Right ventricle myocardium inferior (tissue), 1 donor: ENCODE measurements at regions not wholly inside any gene's neighbourhood (a gene's known extent, or its start where the extent isn't known, plus 50 kb on each side); places are given as distances from the start of the nearest gene placed in this dataset.

ENCODE experiments used
- ATAC-seq: fragments of 200-7000 bp; cut with Tn5 transposase; one replicate; pipeline ENCODE4 v1.9.1; 2020; ENCODE audit warnings: mild to moderate bottlenecking, moderate library complexity
- DNase-seq: peaks from one replicate; pipeline ENCODE4 v3.0.0; 2021; ENCODE audit errors: missing footprints
- intact Hi-C: fragments of 100-400 bp; cut with DNase I; formaldehyde crosslinking; loops from one replicate; pipeline ENCODE4 v1.11.0; 2022
- donor health status: DM: no; HTN: yes; CAD: no; lungs with severe emphysema.

GRCh38 chr5:8216921-8217320 lies 348.0 kb downstream of the MTRR start:
- ATAC-seq: no peak
- DNase-seq: no peak
- intact Hi-C loops: no loop called here

DNA sequence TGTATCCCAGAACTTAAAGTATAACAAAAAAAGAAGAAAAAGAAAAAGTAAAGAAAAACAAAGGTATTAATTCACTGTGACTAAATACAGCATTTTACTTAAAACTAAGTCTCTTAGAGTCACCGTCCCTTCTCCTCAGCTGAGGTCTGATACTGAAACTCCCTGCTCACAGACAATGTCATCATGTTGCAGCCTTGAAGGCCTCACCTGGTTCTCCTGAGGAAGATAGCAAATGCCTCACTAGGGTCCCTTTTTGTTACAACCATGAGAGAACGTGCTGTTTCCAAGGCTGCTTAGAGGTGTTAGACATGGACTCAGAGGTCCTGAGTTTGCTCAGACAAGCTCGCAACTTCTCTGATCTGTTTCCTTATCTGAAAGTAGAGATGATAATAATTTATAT lies 357.2 kb downstream of the MTRR start:
- no peak for DNase-seq

GRCh38 chr5:8227112-8227511 lies 358.2 kb downstream of the MTRR start:
- no peak for DNase-seq
- ATAC-seq: no peak
- intact Hi-C loops: no loop called here

More for the DNA sequence above, 357.2 kb downstream of the MTRR start:
- no peak for ATAC-seq
- intact Hi-C loops: no loop called here

- ATAC-seq (no peak), DNase-seq (no peak)
- intact Hi-C loops: no loop called here
Observed at GRCh38 chr5:8229551-8229950, 360.6 kb downstream of the MTRR start.

- ATAC-seq (no peak), DNase-seq (no peak)
- intact Hi-C loops: no loop called here
Observed at GRCh38 chr5:8230868-8231267, 361.9 kb downstream of the MTRR start.

DNA sequence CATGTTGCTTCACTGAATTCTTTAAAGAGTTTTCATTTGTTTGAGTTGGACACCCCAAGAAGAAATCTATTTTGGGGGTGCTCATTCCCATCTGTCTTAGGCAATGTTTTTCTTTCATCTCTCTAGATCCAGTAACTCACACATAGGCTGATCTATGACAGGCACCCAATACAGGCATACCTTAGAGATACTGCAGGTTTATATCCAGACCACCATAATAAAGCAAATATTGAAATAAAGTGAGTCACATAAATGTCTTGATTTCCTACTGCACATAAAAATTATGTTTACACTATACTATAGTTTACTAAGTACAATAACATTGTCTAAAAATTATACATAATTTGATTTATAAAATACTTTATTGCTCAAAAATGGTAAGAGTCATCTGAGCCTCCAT lies 364.5 kb downstream of the MTRR start:
- no peak for ATAC-seq
- no peak for DNase-seq
- intact Hi-C loops: no loop called here

GRCh38 chr5:8234179-8234770 lies 365.3 kb downstream of the MTRR start:
- intact Hi-C loops: no loop called here
- DNase-seq: no peak
- ATAC-seq: no peak

DNA sequence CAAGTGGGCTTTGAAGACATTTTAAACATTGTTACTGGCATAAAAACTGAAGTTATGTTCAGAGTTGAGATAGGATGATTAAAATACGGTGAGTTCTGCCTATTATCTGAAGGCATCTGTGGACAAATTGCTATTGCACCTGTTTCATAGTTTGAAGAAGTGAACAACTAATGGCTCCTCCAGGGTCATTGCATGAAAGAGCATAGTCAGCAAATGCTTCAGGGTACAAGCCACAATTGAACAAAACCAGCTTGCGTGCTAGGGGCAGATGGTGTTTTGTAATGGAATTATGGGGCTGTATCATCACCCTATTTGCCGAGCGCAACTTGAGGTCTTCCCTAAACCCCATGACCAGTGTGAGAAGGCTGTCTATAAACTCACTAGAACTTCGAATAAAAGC lies 369.1 kb downstream of the MTRR start:
- intact Hi-C loops: no loop called here
- DNase-seq (no peak), ATAC-seq (no peak)

DNA sequence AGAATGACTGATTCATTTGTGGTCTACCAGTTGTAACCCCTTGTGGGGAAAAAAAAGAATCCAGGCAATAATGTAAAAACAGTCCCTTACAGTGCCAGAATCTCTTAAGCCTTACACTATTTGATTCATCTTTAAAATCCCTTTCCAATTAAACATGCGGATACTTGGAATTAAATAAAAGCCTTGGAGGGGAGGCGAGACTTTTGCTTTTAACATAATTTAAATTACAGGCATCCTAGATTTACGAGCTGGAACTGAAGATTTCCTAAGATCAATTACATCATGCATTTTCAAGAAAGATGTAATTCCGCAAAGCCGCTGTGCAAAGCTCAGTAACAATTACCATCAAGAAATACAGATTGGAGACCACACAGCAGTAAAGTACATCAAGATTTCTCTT lies 370.2 kb downstream of the MTRR start:
- DNase-seq: no peak
- intact Hi-C loops: no loop called here
- ATAC-seq: no peak

DNA sequence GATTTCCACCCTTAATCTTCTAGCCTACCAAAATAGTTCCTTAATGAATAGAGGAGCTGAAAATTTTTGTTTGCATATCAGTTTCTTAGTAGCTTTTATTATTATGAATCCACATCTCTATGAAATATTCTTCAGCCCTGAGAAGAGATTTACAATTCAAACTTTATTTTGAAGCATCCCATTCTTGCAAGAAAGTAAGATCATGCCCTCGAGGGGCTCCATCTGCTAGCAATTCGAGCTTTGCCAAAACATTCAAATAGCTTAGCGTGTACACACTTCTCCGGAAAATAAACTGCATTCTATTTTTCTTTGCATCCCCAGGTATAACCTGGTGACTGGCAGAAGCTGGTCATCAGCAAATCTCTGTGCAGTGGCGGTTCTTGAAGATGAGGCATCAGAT lies 370.7 kb downstream of the MTRR start:
- ATAC-seq (no peak), DNase-seq (no peak)
- intact Hi-C loops: no loop called here

GRCh38 chr5:8241076-8241475 lies 372.1 kb downstream of the MTRR start:
- DNase-seq: no peak
- intact Hi-C loops: no loop called here
- no peak for ATAC-seq

DNA sequence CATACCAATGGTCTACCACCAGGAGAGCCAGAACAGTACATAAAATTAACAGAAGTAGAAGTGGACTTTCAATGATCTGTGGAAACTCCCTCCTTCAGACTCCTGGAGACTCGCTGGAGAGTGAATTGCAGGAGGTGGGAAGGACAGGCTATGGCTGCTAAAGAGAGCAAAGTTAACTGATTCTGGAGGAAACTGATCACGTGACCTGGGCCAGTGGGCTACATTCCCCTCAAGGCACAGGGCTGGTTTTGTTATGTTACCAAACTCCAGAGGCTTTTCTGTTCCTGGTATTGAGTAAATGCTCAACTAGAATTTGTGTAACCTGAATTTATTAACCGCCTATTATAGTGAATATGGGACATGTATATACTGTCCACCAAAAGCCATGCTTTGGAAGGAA lies 372.6 kb downstream of the MTRR start:
- ATAC-seq (no peak), DNase-seq (no peak)
- intact Hi-C loops: no loop called here

DNA sequence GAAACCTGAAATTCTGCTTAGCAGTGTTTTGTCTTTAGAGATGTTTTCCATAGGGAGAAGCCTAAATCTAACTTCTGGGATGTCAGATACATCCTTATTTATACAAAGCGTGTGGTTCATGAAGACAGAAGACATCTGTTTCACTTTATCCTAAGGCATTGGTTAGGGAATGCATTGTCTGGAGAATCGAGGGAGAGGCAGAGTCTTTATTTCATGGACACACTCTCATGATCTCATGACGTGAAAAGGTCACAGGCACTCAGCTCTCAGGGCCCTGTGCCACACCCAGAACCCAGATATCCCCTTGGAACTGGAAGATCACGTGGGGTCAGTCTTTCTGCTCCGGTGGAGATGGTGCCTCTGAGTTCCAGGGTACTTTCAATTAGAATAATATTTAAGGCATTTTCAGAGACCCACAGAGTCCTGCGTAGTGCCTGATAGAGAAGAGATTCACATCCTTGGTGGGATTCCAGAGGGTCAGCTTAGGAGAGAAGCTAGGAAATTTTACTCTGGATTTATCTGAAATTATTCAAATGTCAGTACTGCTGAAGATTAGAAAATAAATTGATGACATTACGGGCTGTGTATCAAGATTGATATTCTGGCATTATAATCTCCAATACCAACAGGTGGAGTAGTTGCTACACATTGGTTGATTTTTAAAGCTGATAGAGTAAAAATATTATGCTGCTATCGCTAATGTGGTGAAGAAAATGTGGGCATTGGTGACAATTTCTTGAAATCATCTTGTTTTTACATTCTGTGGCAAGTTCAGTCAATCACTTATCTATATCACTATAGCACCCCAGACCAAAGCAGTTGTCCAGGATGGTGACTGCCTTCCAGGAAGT lies 378.3 kb downstream of the MTRR start:
- ATAC-seq: no peak
- DNase-seq: no peak
- intact Hi-C loops: no loop called here

- ATAC-seq: no peak
- no peak for DNase-seq
- intact Hi-C loops: no loop called here
Observed at GRCh38 chr5:8253376-8253775, 384.4 kb downstream of the MTRR start.

- intact Hi-C loops: no loop called here
- no peak for ATAC-seq
- no peak for DNase-seq
Observed at GRCh38 chr5:8254674-8255073, 385.7 kb downstream of the MTRR start.

DNA sequence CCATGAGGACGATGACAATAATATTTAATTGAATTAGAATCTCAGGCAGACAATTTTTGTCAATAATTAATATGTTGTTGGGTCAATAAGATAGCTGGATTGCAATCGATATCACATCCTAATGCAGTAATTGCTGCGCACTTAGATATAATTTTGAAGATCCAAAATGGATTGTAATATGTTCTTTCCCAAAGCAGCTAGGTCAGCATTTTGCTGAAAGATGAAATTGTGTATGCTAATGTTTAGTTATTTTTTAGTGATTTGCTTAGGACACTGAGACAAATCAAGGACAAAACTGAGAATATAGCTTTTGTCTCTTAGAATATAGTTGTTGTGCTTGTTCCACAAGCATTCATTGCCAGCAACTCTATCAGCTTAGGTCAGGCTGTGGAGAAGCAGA lies 389.9 kb downstream of the MTRR start:
- DNase-seq (no peak), ATAC-seq (no peak)
- intact Hi-C loops: no loop called here

DNA sequence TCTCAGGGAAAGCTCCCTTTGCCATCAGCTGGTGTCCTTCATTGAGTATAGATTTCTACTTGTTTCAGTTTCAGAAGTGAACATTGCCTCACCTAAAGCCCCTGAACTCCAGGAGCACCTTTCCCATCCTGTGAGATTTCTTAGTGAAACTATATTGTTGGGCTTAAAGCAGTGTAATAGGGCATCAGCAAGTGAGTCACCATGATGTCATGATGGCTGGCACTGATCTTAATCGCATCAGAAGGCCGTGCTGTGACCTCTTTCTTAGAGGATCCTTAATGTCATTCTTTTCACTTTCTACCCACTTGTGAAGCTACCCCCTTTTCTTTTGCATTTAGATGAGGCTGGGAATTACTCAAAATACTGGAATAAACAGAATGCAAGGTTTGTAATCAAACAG lies 401.3 kb downstream of the MTRR start:
- DNase-seq: no peak
- intact Hi-C loops: no loop called here
- no peak for ATAC-seq

- DNase-seq (no peak), ATAC-seq (no peak)
- intact Hi-C loops: no loop called here
Observed at GRCh38 chr5:8280711-8281363, 411.9 kb downstream of the MTRR start.

DNA sequence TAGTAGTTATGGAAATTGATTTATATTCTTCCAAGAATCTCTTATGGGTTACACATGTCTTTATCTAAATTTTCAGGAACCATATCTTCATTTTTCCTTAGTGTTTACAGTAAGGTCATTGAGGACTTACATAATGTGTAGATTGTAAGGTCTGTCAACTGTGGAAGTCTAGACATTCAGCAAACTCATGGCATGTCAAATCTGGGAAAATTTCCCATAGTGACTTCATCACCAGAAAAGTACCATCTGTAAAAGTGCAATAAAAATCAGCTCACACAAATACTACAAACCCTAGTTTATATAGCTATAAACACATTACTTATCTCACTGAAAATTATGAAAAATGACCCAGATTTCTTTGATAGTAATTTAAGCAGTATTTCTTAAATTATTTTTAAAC lies 419.4 kb downstream of the MTRR start:
- DNase-seq (no peak), ATAC-seq (no peak)
- intact Hi-C loops: no loop called here

DNA sequence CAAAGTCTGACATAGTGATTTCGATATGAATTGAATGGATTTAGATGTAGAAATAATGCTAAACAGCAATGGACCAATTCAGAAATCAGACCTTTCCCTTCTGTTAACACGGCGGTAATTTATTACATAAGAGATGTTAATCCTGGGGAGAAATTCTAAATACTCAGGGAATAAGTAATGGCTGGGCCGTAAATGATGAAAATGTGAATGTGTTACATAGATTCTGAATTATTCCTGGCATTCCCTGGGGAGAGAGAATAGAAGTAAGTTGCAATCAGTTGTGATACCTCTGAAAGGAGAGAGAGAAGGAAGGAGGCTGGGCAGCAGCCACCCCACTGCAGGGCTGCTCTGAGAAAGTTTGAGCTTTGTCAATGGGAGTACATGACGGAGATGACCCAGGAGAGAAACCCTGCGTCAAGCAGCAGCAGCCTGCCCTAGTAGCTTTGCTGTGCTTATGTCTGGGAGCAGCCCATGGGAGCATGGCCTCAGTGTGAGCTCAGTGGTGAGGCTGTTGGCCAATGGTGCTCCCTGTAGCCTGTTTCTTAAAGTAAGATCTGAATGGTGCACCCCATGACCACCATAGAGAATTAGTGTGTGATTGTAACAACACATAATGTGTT lies 420.1 kb downstream of the MTRR start:
- intact Hi-C loops: no loop called here
- DNase-seq: no peak
- ATAC-seq: no peak
